ENCODE measurements at regions not wholly inside any gene's neighbourhood (a gene's known extent, or its start where the extent isn't known, plus 50 kb on each side); places are given as distances from the start of the nearest gene placed in this dataset.

DNA sequence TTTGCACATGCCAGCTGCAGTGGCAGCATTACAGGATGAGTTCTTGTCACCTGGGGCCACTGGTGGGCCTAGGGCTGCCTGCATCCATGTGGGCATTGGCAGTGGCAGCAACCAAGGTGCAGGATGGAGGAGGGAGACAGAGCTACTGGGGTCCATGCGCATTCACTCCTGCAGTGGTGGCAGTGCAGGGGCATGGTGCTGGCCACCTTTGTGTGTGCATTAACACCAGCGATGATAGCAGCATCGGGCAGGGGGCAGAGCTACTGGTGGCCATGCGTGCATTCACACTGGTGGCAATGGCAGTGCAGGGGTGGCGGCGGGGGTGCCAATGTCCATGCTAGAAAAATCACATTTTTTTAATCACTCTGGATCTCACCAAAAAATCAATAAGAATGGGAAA is 730.0 kb downstream of the KHDRBS2 start:
- TF ChIP-seq ATF2 (IDR thresholded peaks at IDR 0.05; ENCODE audit: low read length) (no peak), HDAC2 (IDR thresholded peaks at IDR 0.05; ENCODE audit: borderline replicate concordance in 1 of 2, low read depth in 2 of 2, low read length in 2 of 2) (no peak), CTCF (IDR thresholded peaks at IDR 0.05; ENCODE audit: control extremely low read depth in 1 of 3, insufficient read depth in 1 of 3, low read depth in 1 of 3, low read length in 3 of 3) (no peak), PHF8 (conservative IDR thresholded peaks at IDR 0.05; ENCODE audit: low read depth, low read length) (no peak), POLR2A (IDR thresholded peaks at IDR 0.05; ENCODE audit: control extremely low read depth in 1 of 2, low read depth in 2 of 2, low read length in 2 of 2) (no peak), POU5F1 (IDR thresholded peaks at IDR 0.05; ENCODE audit: low read depth, low read length) (no peak), RAD21 (IDR thresholded peaks at IDR 0.05 in 1 of 2, conservative IDR thresholded peaks at IDR 0.05 in 1 of 2; ENCODE audit: low read depth in 2 of 2, low read length in 2 of 2) (no peak), EP300 (IDR thresholded peaks at IDR 0.05; ENCODE audit: borderline replicate concordance in 1 of 2, low read depth in 2 of 2, low read length in 2 of 2) (no peak), CBX5 (IDR thresholded peaks at IDR 0.05; ENCODE audit: low read depth, low read length) (no peak)
